Activated T-cell treated with anti-CD3 and anti-CD28 coated beads for 4 hours (primary cell): ENCODE measurements at regions not wholly inside any gene's neighbourhood (a gene's known extent, or its start where the extent isn't known, plus 50 kb on each side); places are given as distances from the start of the nearest gene placed in this dataset.

Experiments
- DNase-seq: peaks from one replicate; pipeline ENCODE4 v3.0.0-alpha.2; 2020

DNA sequence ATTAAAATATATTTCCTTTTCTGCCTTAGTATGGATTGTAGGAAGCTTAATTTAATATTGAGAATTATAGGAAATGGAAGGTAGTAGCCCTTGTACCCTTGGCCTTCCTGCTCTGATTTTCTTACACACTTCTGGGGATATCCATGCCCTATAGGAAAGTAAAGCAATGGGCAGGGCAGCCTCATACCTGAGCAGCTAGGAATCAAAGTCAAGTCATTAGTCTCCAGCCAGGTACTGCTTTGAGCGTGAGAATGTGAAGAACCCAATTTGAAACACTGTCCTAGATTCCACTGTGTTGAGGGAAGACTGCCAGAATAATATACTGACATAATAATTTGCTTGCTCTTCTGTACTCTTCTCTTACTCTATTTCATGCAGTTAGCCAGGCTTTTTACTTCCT lies 51.0 kb upstream of the L3MBTL3 start:
- no peak for DNase-seq

- no peak for DNase-seq
Measured at GRCh38 chr6:129966125-129966524, 52.3 kb upstream of the L3MBTL3 start.

DNA sequence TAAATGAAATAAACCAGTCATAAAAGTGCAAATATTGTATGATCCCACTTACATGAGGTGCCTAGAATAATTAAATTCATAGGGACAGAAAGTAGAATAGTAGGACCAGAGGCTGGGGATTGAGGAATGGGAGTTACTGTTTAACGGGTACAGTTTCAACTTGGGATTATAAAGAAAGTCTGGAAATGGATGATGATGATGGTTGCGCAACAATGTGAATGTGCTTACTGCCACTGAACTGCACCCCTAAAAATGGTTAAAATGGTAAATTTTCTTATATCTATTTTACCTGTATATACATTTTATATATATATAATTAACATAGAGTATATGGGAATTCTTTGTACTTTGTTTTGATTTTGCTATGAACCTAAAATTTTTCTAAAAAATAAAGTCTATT lies 53.3 kb upstream of the L3MBTL3 start:
- no peak for DNase-seq

GRCh38 chr6:129959358-129959930 lies 58.9 kb upstream of the L3MBTL3 start:
- DNase-seq, result no peak

DNA sequence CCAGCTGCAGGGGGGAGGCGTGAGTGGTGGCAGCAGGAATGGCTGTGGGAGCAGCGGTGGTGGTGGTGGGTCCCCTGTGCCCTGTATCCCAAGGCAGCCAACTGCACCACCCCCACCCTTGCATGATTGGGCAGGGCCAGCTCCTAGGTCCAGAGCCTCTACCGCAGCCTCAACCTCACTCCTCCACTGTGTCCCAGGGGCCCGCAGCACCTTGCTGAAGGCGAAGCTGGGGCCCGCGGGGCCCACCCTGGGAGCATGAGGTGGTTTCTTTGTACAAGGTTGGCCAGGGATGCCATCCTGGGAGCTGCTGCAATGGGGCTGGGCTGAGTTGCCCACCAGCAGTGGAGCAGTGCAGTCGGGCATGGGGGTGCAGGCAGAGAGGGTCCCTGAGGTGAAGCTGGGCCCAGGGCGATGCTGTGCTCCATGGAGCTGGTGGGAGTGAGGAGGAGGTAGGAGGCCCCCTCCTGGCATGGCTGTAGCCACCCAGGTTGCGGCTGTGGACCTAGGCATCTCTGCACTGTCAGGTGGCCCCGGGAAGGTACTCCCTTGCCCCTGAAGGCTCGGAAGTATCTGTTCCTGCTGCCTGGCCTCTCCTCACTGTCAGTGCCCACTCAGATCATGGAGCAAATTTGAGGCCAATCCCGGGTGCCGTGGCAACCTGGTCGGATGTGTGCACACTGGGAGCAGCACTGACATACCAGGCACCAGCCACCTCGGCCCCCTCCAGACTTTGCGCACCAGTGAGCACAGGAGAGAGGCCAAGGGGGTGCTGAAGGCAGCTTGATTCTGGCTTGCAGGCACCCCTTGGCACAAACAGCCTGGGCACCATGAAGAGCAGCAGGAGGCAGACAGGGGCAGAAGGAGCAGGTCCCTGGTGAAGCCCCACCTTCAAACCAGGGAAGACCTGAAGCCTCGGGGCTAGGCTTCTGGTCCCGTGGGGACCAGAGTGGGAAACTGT lies 60.2 kb upstream of the L3MBTL3 start:
- DNase-seq, result no peak

DNA sequence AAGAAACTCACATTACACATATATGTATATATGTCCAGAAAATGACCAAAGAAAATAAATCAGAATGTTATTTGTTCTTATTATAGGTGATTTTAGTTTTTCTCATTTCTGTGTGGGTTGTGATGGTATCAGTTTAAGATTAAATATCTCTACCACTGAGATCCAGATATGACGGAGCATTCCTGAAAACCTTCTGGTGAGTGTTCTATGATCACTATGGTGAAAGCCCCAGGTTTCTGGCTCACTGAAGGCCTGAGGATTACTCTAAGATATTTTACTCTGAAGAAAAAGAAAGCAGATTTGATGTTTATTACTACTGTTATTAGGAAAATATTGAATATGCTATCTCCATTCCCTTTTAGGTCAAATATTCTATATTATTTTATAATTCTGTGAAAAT lies 62.8 kb upstream of the L3MBTL3 start:
- DNase-seq, result no peak

- DNase-seq, result no peak
Measured at GRCh38 chr6:129954749-129955431, 63.5 kb upstream of the L3MBTL3 start.

DNA sequence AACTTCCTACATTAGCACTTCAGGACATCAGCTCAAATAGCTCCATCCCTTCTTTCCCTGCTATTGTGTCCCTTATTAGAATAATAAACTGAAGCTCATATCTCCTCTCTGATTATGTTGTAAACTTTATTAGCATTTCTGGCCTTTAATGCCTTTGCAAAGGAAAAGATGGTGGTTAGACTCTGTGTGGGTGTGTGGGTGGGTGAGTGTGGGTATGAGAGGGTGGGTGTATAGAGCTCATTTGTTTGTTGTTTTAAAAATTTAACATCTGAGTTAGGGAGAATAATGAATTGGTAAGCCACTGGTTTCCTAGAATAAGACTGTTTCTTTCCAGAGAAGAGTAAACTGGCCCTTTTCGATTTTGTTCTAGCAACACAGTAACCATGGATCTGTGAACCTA lies 70.6 kb upstream of the L3MBTL3 start:
- no peak for DNase-seq

DNA sequence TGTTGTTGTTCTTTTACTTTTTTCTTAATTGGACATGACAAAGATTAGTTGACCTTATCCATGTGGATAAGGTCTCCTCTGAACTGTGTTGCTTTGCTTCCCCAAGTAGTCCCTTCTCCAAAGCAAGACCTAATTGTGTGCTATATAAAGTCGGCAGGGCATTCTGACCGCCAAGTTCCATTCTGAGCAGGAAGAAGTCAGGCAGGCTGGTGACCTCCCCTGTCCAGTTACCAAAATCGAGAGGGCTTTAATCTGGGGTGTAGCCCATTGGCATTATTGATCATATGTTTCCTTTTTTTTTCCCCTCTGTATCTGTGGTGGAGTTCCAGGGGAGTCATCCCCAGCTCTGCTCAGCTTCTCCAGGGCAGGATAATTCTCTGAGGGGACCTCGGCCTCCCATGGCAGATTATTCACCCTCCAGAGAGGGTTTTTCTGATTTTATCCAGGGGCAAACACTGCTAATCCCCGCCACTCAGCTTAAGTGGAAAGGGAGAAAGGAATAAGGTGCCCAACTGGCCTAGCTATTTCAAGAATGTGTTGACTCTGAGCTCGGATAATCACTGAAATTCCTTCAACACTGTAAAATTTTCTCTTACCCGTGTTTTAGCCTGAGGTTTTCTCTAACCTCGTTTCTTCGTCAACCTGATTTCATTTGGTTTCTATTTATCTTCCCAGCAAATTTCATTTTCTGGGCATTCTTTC lies 71.8 kb upstream of the L3MBTL3 start:
- DNase-seq, result no peak

- no peak for DNase-seq
Measured at GRCh38 chr6:129943637-129944271, 74.6 kb upstream of the L3MBTL3 start.

DNA sequence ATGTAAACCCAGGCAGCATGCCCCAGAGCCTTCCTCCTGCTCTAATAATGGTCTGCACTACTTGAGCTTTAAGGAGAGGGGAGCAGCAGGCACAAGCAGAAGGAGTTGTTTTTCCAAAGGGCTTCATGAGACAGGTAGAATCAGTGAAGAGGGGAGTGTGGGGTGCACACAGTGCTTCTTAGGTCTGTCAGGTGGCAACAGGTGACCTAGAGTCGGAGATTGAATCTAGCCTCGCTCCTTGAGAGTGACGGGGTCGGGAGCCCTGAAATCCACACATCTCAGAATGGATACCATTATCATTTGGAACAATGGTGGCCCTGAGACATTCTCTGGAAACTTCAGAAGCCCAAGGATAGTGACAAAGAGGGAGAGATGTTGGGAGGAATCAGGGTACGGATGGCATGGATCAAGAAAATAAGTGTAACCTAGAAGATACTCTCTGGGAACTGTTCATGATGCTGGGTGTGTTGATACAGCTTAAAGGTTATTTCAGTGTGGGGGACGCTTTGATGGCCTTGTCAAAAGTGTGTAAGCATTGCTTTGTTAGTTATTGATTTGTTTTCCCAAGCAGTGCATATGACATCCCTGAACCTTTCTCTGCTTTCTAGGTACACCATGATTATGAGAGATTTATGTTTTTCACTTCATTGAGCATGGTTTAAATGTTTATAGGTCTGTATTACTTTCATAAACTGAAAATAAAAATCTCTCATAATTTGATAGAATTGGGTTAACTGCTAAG lies 77.8 kb upstream of the L3MBTL3 start:
- no peak for DNase-seq

GRCh38 chr6:129938249-129939020 lies 77.3 kb upstream of the TMEM244 start:
- no peak for DNase-seq

DNA sequence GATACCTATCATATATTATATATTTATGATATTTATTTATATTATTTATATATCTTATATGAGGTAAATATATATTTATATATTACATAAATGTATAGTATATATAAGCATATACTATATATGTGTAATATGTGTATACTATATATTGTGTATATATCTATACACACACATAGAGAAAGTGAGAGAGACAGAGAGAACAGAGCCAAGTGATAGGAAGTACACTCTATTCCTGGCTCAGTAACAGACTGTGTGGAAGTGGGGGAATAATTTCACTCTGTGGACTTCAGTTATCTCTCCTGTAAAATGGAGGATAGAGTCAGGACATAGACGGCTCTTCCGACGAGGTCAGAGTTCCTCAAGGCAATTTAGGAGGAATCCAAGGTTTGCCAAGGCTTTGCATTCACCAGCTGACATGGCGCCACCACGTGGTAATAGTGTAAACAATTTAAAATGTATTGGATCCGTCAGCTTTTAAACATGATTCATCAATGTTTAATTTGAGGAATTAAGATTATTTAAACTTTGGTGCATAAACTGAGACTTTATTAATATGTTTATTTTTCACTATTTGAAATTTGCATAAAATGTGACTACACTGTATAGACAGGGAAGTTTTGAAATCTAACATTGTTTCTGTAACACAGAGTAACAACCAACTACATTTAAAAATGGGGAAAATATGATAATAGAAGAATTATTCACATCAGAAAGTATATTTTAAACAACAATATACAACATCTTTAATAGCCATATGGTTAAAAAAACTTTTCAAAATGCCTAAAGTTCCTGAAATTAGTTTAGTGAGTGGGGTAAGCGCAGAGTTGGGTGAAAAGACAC lies 75.4 kb upstream of the TMEM244 start:
- peak; percentile 17 for DNase-seq

DNA sequence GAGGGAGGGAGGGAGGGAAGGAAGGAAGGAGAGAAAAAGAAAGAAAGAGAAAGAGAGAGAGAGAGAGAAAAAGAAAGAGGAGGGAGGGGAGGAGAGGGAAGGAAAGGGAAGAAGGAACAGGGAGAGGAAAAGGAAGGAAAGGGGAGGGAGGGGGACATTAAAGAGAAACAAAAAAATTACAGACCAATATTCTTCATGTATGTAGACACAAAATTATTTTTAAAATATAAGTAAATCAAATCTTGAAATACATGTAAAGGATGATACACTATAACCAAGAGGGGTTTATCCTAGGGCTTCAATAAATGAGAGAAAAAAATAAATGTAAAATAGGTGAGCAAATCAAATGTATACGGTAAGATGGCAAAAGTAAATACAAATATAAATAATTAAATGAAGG lies 71.2 kb upstream of the TMEM244 start:
- no peak for DNase-seq

GRCh38 chr6:129929433-129929832 lies 68.3 kb upstream of the TMEM244 start:
- DNase-seq, result no peak

DNA sequence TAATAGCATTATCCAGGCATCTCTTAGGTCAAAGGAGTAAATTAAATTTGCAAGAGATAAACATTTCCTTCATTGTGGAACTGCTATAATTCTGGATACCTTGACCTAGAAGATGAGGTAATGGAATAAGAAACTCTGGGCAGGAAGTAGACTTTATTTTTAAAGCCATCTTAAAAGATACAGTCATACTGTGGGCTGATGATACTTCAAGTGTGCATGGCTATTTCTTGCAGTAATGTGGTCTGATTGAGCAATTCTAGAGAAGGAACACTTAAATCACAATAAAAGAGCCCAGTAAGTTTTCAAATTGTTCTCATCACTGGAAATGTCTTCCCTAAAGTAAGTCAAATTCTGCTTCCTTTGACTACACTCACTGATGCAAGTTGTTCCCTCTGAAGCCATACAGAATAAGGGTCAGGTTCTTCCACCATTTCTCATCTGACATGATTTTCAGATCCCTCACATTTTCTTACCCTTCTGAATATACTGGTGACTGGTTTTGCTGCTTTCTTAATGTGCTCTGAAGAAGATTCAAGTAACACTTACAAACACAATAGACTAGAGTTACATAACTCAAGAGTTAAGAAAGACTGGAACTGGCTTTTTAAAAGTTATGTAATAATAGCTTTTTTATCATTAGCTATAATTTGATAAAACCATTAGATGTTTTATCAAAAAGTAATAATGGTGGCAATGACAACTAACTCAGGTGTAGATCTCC lies 62.6 kb upstream of the TMEM244 start:
- DNase-seq, result no peak

DNA sequence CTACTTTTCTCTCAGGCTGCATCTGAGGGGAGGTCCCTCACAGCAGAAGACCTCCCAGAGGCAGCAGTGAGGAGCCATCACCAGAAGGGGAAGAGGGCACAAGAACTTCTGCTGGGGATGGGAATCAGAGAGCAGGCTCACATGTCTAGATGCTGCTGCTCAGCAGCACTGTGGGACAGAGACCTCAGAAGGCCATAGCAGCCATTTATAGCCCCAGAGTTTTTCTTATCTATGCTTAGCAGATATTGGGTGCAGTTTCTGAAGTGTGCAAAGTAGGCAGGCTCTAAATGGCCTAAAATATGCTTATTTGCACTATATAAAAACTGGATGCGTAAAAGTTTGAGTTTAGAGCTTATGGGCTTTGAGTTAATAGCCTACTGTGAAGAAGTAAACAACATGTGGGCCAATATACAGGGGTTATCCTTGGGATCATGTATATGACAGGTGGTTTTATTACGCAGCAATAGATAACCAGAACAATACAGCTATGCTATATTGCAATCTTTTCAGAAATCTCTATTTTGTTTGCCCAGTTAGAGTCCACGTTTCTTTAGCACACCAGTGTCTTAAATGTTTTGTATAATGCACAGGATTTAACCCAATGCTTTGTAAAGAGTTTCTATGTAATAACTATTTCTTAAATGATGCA lies 60.2 kb upstream of the TMEM244 start:
- DNase-seq, result no peak

GRCh38 chr6:129920103-129920798 lies 59.1 kb upstream of the TMEM244 start:
- no peak for DNase-seq
